ENCODE measurements at regions not wholly inside any gene's neighbourhood (a gene's known extent, or its start where the extent isn't known, plus 50 kb on each side); places are given as distances from the start of the nearest gene placed in this dataset.
"Not testable (repeated sequence)": the region's sequence is repeated elsewhere in the genome, so short reads cannot be mapped to it uniquely, and the experiment has no call there.

GRCh38 chr1:109857702-109858101 is 52.9 kb upstream of the CSF1 start:
- DNase-seq: not testable (repeated sequence)

- DNase-seq: not testable (repeated sequence)
Observed at GRCh38 chr1:109855986-109856385, 54.7 kb upstream of the CSF1 start.

GRCh38 chr1:109853972-109854371 is 56.7 kb upstream of the CSF1 start:
- not testable (repeated sequence) for DNase-seq

- DNase-seq: not testable (repeated sequence)
Observed at GRCh38 chr1:109852221-109853015, 58.2 kb upstream of the CSF1 start.

- no peak for DNase-seq
Observed at GRCh38 chr1:109850827-109851226, 59.8 kb upstream of the CSF1 start.

GRCh38 chr1:109850194-109850593 is 60.5 kb upstream of the CSF1 start:
- DNase-seq: no peak

- DNase-seq: no peak
Observed at GRCh38 chr1:109849655-109850054, 61.0 kb upstream of the CSF1 start.

- DNase-seq: no peak
Observed at GRCh38 chr1:109847251-109847650, 63.4 kb upstream of the CSF1 start.

GRCh38 chr1:109846846-109847245 is 63.8 kb upstream of the CSF1 start:
- DNase-seq: no peak

- no peak for DNase-seq
Observed at GRCh38 chr1:109846162-109846561, 64.5 kb upstream of the CSF1 start.

GRCh38 chr1:109845658-109846057 is 65.0 kb upstream of the CSF1 start:
- DNase-seq: no peak

- no peak for DNase-seq
Observed at GRCh38 chr1:109844609-109845008, 66.0 kb upstream of the CSF1 start.

- no peak for DNase-seq
Observed at GRCh38 chr1:109840011-109840629, 70.5 kb upstream of the CSF1 start.

- not testable (repeated sequence) for DNase-seq
Observed at GRCh38 chr1:109839276-109839675, 71.4 kb upstream of the CSF1 start.

GRCh38 chr1:109838838-109839240 is 71.8 kb upstream of the CSF1 start:
- DNase-seq: no peak

- DNase-seq: no peak
Observed at GRCh38 chr1:109837852-109838570, 72.6 kb upstream of the CSF1 start.

- not testable (repeated sequence) for DNase-seq
Observed at GRCh38 chr1:109835645-109836044, 71.9 kb upstream of the EPS8L3 start.

GRCh38 chr1:109834951-109835350 is 71.2 kb upstream of the EPS8L3 start:
- DNase-seq: no peak

GRCh38 chr1:109832945-109833344 is 69.2 kb upstream of the EPS8L3 start:
- no peak for DNase-seq

GRCh38 chr1:109828756-109829505 is 65.2 kb upstream of the EPS8L3 start:
- DNase-seq: no peak

- DNase-seq: no peak
Observed at GRCh38 chr1:109827986-109828385, 64.3 kb upstream of the EPS8L3 start.

GRCh38 chr1:109827466-109827865 is 63.7 kb upstream of the EPS8L3 start:
- DNase-seq: no peak

GRCh38 chr1:109826930-109827349 is 63.2 kb upstream of the EPS8L3 start:
- DNase-seq: no peak
